DOHH2 (cell line): ENCODE measurements at regions not wholly inside any gene's neighbourhood (a gene's known extent, or its start where the extent isn't known, plus 50 kb on each side); places are given as distances from the start of the nearest gene placed in this dataset.

Experiments
- EZH2phosphoT487 ChIP-seq: fragments of 200-600 bp; sonication (generic); IDR thresholded peaks from 2 replicates; pipeline ENCODE4 v1.6.1; 2017; ENCODE audit warnings: borderline replicate concordance, mild to moderate bottlenecking, antibody characterized with exemption, low read length, moderate library complexity, mixed read lengths
- TF ChIP-seq, protein P1 (sequence below): fragments of 200-600 bp; sonication (generic); IDR thresholded peaks from one replicate; pipeline ENCODE4 v1.5.1; 2014; ENCODE audit warnings: antibody characterized with exemption, mild to moderate bottlenecking, low read depth, low read length; ENCODE audit not compliant: poor library complexity, severe bottlenecking

- TF ChIP-seq, protein P1, sequence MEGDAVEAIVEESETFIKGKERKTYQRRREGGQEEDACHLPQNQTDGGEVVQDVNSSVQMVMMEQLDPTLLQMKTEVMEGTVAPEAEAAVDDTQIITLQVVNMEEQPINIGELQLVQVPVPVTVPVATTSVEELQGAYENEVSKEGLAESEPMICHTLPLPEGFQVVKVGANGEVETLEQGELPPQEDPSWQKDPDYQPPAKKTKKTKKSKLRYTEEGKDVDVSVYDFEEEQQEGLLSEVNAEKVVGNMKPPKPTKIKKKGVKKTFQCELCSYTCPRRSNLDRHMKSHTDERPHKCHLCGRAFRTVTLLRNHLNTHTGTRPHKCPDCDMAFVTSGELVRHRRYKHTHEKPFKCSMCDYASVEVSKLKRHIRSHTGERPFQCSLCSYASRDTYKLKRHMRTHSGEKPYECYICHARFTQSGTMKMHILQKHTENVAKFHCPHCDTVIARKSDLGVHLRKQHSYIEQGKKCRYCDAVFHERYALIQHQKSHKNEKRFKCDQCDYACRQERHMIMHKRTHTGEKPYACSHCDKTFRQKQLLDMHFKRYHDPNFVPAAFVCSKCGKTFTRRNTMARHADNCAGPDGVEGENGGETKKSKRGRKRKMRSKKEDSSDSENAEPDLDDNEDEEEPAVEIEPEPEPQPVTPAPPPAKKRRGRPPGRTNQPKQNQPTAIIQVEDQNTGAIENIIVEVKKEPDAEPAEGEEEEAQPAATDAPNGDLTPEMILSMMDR: no peak
- TF ChIP-seq EZH2phosphoT487: no peak
These were observed 220.8 kb downstream of the BTG1 start for GRCh38 chr12:91924827-91925226.
